PC-3 (cell line): ENCODE measurements at regions not wholly inside any gene's neighbourhood (a gene's known extent, or its start where the extent isn't known, plus 50 kb on each side); places are given as distances from the start of the nearest gene placed in this dataset.

Experiments
- EZH2 ChIP-seq: fragments of 300-600 bp; sonication (generic); IDR thresholded peaks from one replicate; pipeline ENCODE4 v1.6.1; 2017; ENCODE audit warnings: antibody characterized with exemption, mild to moderate bottlenecking, low read length; ENCODE audit not compliant: unreplicated experiment
- EZH2phosphoT487 ChIP-seq: fragments of 300-600 bp; sonication (generic); IDR thresholded peaks from 2 replicates; pipeline ENCODE4 v1.6.1; 2018; ENCODE audit warnings: mild to moderate bottlenecking, antibody characterized with exemption, low read length, borderline replicate concordance
- TF ChIP-seq, protein P1 (sequence below): fragments of 300-600 bp; sonication (generic); conservative IDR thresholded peaks from 2 replicates; pipeline ENCODE4 v1.5.1; 2017; ENCODE audit warnings: antibody characterized with exemption, low read depth, mild to moderate bottlenecking, low read length

DNA sequence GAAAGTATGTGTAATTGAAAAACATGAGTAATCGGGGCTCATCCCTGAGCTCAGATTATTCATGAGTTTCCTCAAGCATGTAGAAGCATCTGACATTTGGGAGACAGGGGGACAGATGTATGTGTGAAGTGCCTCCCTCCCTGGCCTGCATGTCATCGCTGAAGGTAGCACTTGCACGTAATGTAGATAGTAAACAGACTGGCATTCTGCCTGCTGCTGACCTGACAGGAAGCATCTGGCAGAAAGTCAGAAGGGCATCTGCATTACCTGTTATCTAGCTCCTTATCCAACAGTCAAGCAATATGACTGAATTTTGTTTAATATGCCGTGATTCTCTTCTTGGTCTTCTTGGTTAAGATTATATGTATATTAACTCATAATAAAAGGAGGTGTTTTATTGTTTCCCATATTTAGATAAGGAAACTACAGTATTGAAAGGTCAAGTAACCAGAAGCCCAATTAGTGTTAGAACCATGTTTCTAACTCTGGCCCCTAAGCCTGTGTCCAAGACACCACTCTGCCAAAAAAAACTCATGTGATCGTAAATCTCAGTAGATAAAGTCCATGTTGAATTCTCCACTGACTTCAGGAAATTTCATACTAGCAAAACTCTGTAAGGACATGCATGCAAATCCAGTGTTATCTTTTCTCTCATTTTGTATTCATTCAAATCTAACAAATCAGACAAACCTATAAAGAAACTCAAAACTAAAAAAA is 918.1 kb upstream of the MBL2 start:
- TF ChIP-seq, protein P1, sequence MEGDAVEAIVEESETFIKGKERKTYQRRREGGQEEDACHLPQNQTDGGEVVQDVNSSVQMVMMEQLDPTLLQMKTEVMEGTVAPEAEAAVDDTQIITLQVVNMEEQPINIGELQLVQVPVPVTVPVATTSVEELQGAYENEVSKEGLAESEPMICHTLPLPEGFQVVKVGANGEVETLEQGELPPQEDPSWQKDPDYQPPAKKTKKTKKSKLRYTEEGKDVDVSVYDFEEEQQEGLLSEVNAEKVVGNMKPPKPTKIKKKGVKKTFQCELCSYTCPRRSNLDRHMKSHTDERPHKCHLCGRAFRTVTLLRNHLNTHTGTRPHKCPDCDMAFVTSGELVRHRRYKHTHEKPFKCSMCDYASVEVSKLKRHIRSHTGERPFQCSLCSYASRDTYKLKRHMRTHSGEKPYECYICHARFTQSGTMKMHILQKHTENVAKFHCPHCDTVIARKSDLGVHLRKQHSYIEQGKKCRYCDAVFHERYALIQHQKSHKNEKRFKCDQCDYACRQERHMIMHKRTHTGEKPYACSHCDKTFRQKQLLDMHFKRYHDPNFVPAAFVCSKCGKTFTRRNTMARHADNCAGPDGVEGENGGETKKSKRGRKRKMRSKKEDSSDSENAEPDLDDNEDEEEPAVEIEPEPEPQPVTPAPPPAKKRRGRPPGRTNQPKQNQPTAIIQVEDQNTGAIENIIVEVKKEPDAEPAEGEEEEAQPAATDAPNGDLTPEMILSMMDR, result no peak
- no peak for TF ChIP-seq EZH2
- TF ChIP-seq EZH2phosphoT487, result no peak
